Ishikawa (cell line): ENCODE measurements at regions not wholly inside any gene's neighbourhood (a gene's known extent, or its start where the extent isn't known, plus 50 kb on each side); places are given as distances from the start of the nearest gene placed in this dataset.

ENCODE experiments used
- CEBPB ChIP-seq: IDR thresholded peaks from 2 replicates; pipeline ENCODE4 v1.6.1; 2012
- CREB1 ChIP-seq: IDR thresholded peaks from 2 replicates; pipeline ENCODE4 v1.6.1; 2012; ENCODE audit warnings: low read depth
- EGR1 ChIP-seq: IDR thresholded peaks from 2 replicates; pipeline ENCODE4 v1.6.1; 2012
- EP300 ChIP-seq: IDR thresholded peaks from 2 replicates; pipeline ENCODE4 v1.6.1; 2012; ENCODE audit warnings: borderline replicate concordance
- FOXM1 ChIP-seq: IDR thresholded peaks from 2 replicates; pipeline ENCODE4 v1.6.1; 2012; ENCODE audit warnings: low read depth, borderline replicate concordance
- NFIC ChIP-seq: IDR thresholded peaks from 2 replicates; pipeline ENCODE4 v1.6.1; 2012
- RAD21 ChIP-seq: IDR thresholded peaks from 2 replicates; pipeline ENCODE4 v1.6.1; 2012; ENCODE audit warnings: low read depth
- TAF1 ChIP-seq: IDR thresholded peaks from 2 replicates; pipeline ENCODE4 v1.6.1; 2012; ENCODE audit warnings: low read depth, mild to moderate bottlenecking
- TCF12 ChIP-seq: IDR thresholded peaks from 2 replicates; pipeline ENCODE4 v1.6.1; 2012; ENCODE audit warnings: low read depth
- TEAD4 ChIP-seq: IDR thresholded peaks from 2 replicates; pipeline ENCODE4 v1.6.1; 2012
- YY1 ChIP-seq: IDR thresholded peaks from 2 replicates; pipeline ENCODE4 v1.6.1; 2012; ENCODE audit warnings: low read depth
- ZBTB7A ChIP-seq: IDR thresholded peaks from 2 replicates; pipeline ENCODE4 v1.6.1; 2012; ENCODE audit warnings: low read depth
- TF ChIP-seq, protein P1 (sequence below): IDR thresholded peaks from 2 replicates; pipeline ENCODE4 v1.6.1; 2012; ENCODE audit warnings: low read depth, mild to moderate bottlenecking
- TF ChIP-seq, protein P2 (sequence below): IDR thresholded peaks from 2 replicates; pipeline ENCODE4 v1.6.1; 2012
- TF ChIP-seq, protein P3 (sequence below): IDR thresholded peaks from 2 replicates; pipeline ENCODE4 v1.6.1; 2012

DNA sequence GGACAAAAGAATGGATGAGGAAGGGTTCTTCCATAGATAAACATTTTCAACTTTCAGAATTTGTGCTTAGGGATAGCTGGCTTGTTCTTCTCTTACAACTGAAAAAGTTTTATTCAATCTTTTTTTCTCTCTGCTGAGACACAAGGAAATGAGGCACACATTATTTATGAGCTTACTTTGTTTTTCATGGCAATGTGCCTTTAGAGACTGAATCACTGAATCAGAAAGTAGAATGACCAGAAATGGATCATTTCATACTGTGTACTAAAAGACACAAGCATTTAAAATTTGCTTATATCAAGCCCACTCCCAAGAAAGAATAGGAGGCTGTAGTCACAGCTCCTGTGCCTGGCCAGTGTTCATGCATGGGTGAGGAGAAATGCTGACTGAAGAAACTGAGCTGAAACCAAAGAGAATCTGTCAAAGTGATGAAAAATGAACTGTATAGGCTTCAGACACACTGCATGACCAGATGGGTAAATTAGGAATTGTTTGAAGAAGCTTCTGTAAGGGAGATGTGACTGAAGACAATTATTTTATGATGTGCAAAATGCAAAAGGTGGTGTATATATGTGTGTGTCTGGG lies 413.8 kb downstream of the RAPGEF2 start:
- TF ChIP-seq CEBPB, result no peak
- no peak for TF ChIP-seq RAD21
- no peak for TF ChIP-seq NFIC
- TF ChIP-seq TAF1, result no peak
- no peak for TF ChIP-seq ZBTB7A
- TF ChIP-seq EGR1, result no peak
- TF ChIP-seq, protein P1, sequence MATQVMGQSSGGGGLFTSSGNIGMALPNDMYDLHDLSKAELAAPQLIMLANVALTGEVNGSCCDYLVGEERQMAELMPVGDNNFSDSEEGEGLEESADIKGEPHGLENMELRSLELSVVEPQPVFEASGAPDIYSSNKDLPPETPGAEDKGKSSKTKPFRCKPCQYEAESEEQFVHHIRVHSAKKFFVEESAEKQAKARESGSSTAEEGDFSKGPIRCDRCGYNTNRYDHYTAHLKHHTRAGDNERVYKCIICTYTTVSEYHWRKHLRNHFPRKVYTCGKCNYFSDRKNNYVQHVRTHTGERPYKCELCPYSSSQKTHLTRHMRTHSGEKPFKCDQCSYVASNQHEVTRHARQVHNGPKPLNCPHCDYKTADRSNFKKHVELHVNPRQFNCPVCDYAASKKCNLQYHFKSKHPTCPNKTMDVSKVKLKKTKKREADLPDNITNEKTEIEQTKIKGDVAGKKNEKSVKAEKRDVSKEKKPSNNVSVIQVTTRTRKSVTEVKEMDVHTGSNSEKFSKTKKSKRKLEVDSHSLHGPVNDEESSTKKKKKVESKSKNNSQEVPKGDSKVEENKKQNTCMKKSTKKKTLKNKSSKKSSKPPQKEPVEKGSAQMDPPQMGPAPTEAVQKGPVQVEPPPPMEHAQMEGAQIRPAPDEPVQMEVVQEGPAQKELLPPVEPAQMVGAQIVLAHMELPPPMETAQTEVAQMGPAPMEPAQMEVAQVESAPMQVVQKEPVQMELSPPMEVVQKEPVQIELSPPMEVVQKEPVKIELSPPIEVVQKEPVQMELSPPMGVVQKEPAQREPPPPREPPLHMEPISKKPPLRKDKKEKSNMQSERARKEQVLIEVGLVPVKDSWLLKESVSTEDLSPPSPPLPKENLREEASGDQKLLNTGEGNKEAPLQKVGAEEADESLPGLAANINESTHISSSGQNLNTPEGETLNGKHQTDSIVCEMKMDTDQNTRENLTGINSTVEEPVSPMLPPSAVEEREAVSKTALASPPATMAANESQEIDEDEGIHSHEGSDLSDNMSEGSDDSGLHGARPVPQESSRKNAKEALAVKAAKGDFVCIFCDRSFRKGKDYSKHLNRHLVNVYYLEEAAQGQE, result no peak
- no peak for TF ChIP-seq CREB1
- TF ChIP-seq, protein P2, sequence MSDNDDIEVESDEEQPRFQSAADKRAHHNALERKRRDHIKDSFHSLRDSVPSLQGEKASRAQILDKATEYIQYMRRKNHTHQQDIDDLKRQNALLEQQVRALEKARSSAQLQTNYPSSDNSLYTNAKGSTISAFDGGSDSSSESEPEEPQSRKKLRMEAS, result no peak
- TF ChIP-seq TEAD4, result no peak
- TF ChIP-seq YY1, result no peak
- TF ChIP-seq FOXM1, result no peak
- TF ChIP-seq EP300, result no peak

DNA sequence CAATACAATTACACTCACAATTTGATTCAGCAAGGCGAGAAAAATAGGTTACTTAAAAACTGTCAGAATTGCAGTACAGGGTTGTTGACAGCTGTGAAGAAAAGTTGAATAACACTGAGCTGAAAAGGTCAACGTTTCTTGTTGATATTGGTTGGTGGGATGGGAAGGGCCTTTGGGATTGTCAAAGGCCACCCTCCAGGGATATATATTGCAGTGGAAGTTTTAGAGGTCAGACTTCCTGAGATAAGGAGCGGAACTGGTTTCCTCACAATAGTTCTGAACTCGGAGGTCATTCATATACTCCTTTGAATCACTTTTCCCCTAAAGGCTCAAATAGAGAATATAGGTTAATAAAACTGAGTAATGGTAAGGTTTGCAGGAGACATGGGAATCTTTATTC lies 417.2 kb downstream of the RAPGEF2 start:
- TF ChIP-seq TEAD4, result no peak
- TF ChIP-seq RAD21, result no peak

DNA sequence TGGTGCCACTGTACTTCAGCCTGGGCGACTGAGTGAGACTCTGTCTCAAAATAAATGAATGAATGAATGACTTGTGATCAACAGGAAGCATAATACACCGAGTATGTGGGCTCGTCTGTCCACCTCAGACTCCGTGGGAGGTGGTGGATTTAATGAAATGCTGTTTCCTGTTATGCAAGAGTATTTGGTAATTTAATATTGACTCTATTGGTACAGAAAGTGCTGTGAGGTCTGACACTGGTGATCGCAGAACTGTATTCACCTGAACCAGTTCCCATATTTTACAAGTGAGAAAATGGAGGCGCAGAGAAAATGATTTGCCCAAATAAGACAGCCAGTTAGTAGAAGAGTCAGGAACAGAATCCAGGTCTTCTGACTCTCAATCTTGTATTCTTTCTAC lies 423.3 kb downstream of the RAPGEF2 start:
- TF ChIP-seq EP300, result no peak
- TF ChIP-seq CEBPB, result no peak
- TF ChIP-seq TCF12, result no peak
- TF ChIP-seq TAF1, result no peak
- no peak for TF ChIP-seq FOXM1
- no peak for TF ChIP-seq YY1
- TF ChIP-seq TEAD4, result no peak
- no peak for TF ChIP-seq EGR1
- TF ChIP-seq NFIC, result no peak
- TF ChIP-seq, protein P2, result no peak
- TF ChIP-seq CREB1, result no peak
- TF ChIP-seq, protein P3, sequence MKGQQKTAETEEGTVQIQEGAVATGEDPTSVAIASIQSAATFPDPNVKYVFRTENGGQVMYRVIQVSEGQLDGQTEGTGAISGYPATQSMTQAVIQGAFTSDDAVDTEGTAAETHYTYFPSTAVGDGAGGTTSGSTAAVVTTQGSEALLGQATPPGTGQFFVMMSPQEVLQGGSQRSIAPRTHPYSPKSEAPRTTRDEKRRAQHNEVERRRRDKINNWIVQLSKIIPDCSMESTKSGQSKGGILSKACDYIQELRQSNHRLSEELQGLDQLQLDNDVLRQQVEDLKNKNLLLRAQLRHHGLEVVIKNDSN, result no peak
- TF ChIP-seq RAD21, result no peak
- TF ChIP-seq ZBTB7A, result no peak
- TF ChIP-seq, protein P1, result no peak

DNA sequence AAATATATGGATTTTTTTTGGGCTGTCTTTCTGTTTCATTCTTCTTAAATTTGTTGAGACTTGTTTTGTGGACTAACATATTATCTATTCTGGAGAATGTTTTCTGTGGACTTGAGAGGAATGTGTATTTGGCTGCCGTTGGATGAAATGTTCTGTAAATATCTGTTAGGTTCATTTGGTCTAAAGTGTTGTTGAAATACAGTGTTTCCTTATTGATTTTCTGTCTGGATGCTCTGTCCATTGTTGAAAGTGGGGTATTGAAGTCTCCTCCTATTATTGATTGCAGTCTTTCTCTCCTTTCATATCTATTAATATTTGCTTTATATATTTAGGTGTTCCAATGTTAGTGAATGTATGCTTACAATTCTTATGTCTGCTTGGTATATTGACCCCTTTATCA lies 431.8 kb downstream of the RAPGEF2 start:
- TF ChIP-seq TAF1 (no peak), RAD21 (no peak)

DNA sequence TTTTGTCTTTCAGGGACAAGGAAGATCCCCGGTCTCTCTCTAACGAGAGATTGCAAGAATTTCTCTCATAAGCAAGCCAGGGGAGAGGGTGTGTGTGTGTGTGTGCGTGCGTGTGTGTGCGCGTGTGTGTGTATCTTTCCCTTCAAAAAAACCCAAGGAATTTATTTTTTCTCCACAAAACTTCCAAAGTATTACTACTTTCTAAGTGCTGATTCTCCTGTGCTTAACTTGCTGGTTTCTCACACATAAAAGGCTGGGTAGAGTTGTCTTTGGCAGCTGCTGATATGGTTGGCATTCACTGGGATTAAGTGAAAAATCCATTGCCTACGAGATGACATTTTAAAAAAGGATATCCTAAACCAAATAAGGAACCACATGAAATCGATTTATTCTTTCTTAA lies 435.7 kb downstream of the RAPGEF2 start:
- no peak for TF ChIP-seq TAF1
- TF ChIP-seq YY1, result no peak
- TF ChIP-seq TCF12, result no peak
- no peak for TF ChIP-seq RAD21
- no peak for TF ChIP-seq CEBPB
- no peak for TF ChIP-seq ZBTB7A
- TF ChIP-seq TEAD4, result no peak
- TF ChIP-seq, protein P3, result no peak
- no peak for TF ChIP-seq NFIC
- TF ChIP-seq EP300, result no peak
- TF ChIP-seq, protein P2, result no peak
- TF ChIP-seq CREB1, result no peak
- TF ChIP-seq, protein P1, result no peak
